ENCODE measurements at regions not wholly inside any gene's neighbourhood (a gene's known extent, or its start where the extent isn't known, plus 50 kb on each side); places are given as distances from the start of the nearest gene placed in this dataset.

- no peak for DNase-seq (ENCODE audit: low read depth)
Observed at GRCh38 chr22:47279337-47279736, 516.9 kb downstream of the TBC1D22A start.

- DNase-seq (ENCODE audit: low read depth) = no peak
Observed at GRCh38 chr22:47278655-47279054, 516.2 kb downstream of the TBC1D22A start.

- no peak for DNase-seq (ENCODE audit: low read depth)
Observed at GRCh38 chr22:47277531-47277930, 515.1 kb downstream of the TBC1D22A start.

- DNase-seq (ENCODE audit: low read depth) = no peak
Observed at GRCh38 chr22:47276991-47277390, 514.5 kb downstream of the TBC1D22A start.

DNA sequence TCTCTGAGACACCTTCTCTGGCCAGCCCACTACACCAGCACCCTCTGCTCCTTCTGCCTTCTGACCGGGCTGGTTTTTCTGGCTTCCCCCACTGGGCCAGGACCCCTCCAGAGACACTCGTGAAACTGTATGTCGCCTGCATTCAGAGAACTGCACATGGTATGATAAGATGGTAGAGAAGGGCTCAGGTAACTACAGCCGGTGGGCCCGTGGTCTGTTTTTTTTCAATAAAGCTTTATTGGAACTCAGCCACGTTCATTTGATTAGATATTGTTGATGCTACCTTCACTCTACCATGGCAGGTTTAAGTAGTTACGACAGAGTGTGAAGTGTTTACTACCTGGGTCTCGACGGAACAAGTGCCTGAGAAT lies 514.0 kb downstream of the TBC1D22A start:
- no peak for DNase-seq (ENCODE audit: low read depth)

DNA sequence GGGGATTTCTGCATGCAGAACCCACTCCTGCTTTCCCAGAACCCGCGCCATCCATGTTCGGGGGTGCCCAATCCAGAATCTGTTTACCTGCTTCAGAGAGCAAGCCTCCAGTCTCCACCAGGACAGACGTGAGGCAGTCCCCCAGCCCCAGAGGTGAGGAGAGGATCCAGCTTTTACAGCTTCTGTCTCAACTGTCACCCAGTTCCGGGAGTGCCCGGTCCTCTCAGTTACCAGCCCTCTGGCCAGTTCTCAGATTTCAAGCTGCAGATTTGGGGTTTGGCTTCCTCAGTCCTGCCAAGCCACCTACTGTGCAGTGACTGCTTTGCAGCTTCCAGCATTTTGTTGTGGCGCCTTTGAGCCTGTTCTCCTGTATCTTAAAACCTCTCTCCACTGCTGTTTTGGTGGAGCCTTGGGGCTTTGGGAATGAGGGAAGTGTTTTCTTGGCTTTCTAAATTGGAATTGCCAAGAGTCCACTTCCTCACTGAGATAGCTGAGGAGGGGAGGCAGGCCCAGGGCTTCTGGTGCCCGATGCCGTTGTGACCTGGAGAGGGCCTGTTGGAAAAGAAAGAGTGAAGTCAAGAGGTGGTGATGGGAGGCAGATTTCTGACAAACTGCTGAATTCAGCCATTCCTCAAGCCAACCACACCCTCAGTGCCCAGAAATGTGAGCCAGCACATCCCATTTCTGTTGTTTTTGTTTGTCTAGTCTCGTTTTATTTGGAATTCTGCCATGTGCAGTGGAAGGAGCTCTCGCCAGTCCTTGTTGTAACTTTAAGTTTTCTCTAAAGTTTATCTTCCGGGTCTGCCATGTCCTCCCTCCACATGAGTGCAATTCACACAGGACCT lies 513.4 kb downstream of the TBC1D22A start:
- DNase-seq (ENCODE audit: low read depth) = no peak

- no peak for DNase-seq (ENCODE audit: low read depth)
Observed at GRCh38 chr22:47274196-47274595, 511.7 kb downstream of the TBC1D22A start.

- DNase-seq (ENCODE audit: low read depth) = no peak
Observed at GRCh38 chr22:47270463-47271135, 508.1 kb downstream of the TBC1D22A start.

DNA sequence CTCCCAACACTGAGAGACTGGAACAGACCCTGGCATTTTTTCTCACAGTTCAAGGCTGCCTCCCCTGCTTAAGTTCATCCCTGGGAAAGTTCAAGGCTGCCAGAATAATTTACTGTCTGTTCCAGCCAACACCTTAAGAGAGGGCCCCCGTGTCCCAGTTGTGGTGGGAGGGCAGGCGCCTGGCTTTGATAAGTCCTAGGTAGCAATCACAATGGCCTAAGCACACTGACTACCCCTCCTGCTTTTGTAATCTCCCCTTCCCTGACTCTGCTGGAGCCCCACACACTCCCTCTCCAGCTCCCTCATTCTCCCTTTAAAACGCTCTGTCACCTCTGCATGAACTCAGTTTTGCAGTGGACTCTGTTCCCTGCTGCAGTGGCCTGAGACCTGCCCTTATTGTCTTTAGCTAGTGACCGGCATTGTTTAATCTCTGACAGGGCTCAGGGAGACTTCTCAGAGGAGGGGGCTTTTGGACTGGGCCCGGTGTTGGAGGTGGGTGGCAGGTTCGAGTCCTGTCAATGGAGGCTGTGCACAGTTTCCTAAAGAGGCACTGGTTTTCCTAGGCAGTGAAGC lies 507.2 kb downstream of the TBC1D22A start:
- no peak for DNase-seq (ENCODE audit: low read depth)

DNA sequence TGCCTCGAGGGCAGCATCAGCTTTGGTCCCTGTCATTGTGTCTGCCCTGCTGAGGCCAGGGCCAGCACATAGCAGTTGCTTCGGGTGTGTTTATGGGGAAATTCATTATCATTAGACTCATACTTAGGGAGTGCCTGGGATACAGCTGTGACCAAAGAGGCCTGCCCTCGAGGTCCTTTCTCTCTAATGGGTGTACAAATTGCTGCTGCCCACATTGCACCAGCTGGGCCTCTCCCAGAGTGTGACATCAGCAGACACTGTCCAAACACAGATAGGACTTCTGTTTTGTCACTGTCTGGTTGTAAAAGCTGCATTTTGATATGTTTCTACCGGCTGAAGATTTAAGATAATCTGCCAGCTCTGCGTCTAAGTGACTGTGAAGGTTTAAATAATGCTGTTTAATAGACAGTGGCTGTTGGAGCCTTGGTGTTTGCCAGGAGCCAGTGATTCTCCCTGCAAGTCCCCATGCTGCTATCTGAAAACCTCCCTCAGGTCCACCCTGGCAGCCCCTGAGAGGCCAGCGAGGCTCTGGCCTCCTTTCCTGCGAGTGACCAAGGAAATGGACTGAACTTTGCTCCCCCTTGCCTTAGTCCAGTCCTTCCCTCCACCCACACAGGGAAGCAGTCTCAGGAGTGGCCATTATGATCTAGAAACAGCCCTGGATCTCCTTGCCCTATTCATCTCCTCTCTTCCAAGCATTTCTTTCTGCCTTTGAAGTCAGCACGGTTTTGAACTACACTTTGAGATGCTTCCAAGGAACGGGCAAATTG lies 505.2 kb downstream of the TBC1D22A start:
- no peak for DNase-seq (ENCODE audit: low read depth)

DNA sequence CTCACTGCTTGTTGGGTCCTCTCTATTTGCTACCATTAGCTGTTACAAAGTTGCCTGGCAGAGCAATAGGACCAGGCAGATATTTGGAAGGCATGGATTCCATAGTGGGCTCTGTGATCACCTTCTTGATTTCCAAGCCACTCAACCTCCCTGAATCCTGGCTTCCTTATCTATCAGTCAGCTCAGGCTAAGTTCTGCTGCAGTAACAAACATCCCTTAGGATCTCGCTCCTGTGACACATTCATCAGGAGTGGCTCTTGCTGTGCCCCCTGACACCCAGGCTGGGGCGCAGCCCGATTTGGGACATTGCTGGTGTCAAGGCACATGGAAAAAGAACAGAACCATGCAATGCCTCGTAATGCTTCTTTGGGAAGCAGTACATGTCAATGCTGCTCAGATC lies 503.9 kb downstream of the TBC1D22A start:
- no peak for DNase-seq (ENCODE audit: low read depth)

DNA sequence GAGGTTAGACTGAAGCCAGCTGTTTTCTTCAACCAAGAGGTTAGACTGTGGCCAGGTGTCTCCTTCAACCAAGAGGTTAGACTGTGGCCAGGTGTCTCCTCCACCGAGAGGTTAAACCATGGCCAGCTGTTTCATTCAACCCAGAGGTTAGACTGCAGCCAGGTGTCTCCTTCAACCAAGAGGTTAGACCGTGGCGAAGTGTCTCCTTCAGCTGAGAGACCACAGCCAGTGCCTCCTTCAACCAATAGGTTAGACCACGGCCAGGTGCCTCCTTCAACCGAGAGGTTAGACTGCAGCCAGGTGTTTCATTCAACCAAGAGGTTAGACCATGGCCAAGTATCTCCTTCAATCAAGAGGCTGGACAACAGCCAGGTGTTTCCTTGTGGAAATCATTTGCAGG lies 498.1 kb downstream of the TBC1D22A start:
- DNase-seq (ENCODE audit: low read depth) = no peak

DNA sequence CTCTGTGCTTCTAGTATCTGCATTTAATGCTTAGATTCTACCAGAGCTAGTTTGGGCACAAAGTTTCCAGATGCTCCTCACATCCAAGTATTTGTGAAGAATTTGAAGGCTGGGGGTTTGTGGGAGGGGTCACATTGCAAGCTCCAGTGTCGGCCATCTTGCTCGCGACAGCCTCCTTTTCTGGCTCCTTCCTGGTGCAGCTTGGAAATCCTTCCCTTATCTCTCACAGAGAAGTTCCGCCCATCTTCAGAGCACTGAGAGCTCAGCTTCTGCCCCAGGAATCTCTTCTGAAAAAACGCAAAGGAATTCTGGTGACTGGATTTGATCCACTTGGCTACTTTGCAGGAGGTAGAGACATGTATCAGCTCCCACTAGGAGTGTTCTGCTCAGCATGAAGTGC lies 497.5 kb downstream of the TBC1D22A start:
- no peak for DNase-seq (ENCODE audit: low read depth)

DNA sequence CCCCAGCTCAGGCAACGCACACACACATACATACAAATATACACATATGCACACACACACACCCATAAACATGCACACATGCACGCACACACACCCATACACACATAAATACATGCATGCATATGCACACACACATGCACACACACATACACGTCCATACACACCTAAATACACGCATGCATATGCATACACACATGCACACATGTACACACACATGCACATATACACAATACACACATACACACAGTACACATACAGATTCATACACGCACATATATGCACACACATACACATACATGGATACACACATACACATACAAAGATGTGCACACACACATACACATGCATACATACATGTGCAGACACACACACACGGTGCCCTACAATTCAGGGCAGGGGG lies 496.6 kb downstream of the TBC1D22A start:
- DNase-seq (ENCODE audit: low read depth) = no peak

- no peak for DNase-seq (ENCODE audit: low read depth)
Observed at GRCh38 chr22:47257976-47258375, 495.5 kb downstream of the TBC1D22A start.

- DNase-seq (ENCODE audit: low read depth) = no peak
Observed at GRCh38 chr22:47257566-47257965, 495.1 kb downstream of the TBC1D22A start.

DNA sequence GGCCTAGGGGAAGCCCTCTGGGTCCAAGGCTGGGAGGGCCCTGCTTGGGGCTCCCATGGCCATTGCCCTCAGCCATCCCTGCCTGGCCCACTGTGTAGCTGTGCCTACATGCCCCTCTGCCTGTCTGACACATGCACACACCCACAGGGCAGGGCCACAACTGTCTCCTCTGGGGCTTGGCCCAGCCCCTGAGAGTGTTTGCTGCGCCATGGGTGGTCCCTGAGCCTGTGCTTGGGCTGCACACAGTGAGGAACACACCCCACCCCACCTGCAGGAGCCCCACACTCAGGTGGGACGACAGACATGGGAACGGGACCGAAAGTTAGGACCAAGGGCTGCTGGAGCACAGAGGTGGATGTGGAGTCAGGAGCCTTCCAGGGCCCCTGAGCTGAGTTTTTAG lies 489.5 kb downstream of the TBC1D22A start:
- DNase-seq (ENCODE audit: low read depth) = no peak

DNA sequence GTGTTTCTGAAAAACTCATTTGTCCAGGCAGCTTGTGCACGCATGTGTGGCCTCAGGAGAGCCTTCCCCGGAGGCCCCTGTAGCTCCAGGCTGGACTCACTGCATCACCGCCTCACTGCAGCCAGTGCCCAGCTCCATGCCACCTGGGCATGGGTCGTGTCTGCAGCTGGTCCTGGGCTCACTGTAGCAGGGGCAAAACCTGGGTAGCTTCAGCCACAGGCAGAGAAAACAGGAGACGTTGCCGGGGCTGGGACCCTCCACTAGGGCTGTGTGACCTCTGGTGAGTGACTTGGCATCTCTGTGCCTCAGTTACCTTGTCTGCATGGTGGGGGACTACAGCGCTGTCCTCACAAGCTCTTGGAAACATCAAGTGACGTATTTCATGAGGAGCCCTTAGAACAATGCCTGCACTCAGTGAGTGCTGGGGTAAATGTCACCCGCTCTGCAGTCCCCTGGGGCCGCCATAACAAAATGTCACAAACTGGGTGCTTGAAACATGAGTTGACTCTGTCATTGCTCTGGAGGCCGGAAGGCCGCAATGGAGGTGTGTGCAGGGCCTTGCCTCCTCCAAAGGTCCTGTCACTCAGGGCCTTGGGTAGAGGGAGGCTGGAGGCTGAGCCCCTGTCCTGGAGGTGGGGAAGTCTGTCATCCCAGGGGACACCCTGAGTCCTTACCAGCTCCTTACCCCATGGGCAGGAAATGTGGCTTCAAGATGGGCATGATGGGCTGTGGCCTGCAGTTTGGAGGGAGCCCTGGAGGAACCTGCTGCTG lies 488.7 kb downstream of the TBC1D22A start:
- no peak for DNase-seq (ENCODE audit: low read depth)

- DNase-seq (ENCODE audit: low read depth) = no peak
Observed at GRCh38 chr22:47249370-47249928, 487.0 kb downstream of the TBC1D22A start.

DNA sequence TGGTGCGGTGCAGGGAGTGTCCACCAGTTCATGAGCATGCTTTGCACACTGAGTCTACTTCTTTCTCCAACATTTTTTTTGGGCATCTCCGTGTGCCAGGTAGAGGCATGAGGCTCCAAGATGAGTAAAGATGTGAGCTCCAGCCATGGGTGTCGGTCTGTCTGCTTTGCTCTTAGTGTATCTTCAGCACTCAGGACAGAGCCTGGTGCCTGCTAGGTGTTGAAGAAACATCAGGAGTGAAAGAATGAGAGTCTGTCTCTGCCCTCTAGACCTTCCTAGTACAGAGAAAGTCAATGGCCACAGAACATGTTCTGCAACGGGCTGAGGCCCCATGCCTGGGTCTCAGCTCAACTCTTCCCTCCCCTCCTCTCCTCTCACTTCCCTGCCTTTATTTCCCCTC lies 486.5 kb downstream of the TBC1D22A start:
- DNase-seq (ENCODE audit: low read depth) = no peak

DNA sequence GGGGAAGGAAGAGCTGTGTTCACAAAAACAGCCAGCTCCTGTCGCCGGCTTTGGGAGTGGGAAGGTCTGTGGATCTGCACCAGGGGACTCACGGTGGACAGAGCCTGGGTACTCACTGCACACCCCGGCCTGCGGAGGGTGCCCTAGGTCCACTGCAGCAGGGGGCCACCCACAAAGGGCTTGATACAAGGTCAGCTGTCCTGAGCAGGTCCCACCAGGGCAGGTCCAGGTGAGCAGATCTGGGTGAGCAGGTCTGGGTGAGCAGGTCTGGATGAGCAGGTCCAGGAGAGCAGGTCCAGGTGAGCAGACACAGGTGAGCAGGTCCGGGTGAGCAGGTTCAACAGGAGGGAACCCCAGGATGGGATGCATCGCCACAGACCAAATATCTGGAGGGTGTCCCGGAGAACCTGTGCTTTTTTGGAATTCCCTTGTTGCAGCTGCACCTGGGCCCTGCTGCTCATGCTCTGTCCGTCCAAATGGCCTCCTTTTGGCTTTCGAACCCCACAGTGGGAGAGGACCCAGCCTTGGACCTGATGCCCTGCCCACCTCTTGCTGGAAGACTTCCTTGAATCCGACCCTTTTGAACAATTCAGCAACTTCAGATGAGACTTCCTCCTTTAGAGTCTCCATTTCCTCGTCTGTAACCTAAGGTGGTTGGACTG lies 485.3 kb downstream of the TBC1D22A start:
- no peak for DNase-seq (ENCODE audit: low read depth)

Data from non-pigmented ciliary epithelial cell (primary cell).